ENCODE measurements at regions not wholly inside any gene's neighbourhood (a gene's known extent, or its start where the extent isn't known, plus 50 kb on each side); places are given as distances from the start of the nearest gene placed in this dataset.
A peak's percentile ranks its signal among the peaks of the same experiment; 100 is the strongest.
"Not testable (repeated sequence)": the region's sequence is repeated elsewhere in the genome, so short reads cannot be mapped to it uniquely, and the experiment has no call there.

DNA sequence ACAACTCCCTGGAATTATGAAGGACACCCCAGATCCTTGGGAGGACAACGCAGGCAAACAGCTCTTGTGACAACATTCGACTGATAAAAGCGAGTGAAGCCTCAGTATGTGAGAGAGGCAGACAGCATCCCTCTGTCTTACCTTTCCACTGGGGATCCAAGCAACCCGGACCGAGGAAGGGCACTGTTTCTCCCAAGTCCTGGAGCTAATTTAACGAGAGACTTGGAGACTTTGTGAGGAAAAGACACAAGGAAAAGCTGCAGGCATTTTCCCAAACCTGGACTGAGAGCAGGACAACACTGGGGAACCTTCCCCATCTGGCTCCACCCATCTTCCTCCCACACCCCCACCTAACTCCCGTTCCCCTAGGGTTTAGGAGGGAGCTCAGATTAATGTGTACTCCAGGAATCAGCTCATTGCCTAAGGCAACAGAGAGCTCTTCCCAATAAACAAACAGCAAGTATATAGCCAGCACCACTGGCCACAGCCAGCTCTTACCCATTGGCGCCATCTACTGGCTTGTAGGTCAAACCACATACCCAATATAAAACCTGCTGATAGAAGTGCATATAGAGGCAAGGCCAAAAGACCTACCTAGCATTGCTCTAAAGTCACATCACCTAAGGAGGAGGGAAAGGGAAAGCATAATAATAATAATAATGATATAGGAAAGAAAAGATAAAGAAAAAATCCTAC lies 76.7 kb upstream of the NEK3 start:
- H3K4me3 ChIP-seq (ENCODE audit: control insufficient read depth, low read depth, low read length); DNase-seq (ENCODE audit: low read depth): not testable (repeated sequence)
- peak; percentile 59 for TF ChIP-seq CTCF (IDR thresholded peaks at IDR 0.05; ENCODE audit: control insufficient read depth, insufficient read depth, low read depth, low read length, missing control alignments)

DNA sequence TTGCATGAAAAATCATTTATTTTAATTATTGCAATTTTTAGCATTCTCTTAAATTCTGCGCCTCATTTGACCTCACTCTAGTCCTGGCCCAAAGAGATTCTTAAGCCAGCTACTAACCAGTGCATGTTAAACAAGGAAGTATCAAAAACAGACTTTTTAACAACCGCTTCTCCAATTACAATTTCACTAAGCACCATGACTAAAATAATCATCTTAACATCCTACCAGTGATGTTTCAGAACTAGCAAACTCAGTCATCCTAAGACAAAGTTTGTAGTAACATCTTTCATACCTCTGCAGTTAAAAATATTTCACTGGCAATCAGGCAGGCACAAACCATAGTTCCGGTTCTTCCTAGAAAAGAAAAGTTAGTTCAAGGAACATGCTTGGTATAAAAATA lies 75.5 kb upstream of the NEK3 start:
- not testable (repeated sequence) for DNase-seq (ENCODE audit: low read depth); H3K4me3 ChIP-seq (ENCODE audit: control insufficient read depth, low read depth, low read length)

DNA sequence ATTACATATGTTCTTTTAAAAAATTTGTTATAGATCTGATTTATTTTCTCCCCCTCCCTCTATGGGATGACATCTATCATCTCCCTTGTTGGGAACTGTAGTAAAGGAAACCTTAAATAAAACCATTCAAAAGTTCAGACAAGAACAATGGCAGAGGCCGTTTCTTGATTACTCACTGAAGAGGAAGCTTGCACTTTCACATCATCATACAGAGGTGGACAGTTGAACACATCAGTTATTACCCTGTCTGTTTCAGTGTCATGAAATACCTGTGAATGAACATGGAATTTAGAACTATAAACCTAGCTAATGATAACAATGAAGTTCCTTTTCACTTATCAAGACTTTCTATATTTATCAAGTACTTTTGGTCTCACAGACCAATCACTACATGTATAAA lies 63.7 kb upstream of the NEK3 start:
- not testable (repeated sequence) for DNase-seq (ENCODE audit: low read depth); H3K4me3 ChIP-seq (ENCODE audit: control insufficient read depth, low read depth, low read length)

DNA sequence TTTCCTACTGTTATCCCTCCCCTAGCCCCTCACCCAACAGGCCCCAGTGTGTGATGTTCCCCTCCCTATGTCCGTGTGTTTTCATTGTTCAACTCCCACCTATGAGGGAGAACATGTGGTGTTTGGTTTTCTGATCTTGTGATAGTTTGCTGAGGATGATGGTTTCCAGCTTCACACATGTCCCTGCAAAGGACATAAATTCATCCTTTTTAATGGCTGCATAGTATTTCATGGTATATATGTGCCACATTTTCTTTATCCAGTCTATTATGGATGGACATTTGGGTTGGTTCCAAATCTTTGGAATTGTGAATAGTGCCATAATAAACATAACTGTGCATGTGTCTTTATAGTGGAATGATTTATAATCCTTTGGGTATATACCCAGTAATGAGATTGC lies 54.5 kb upstream of the NEK3 start:
- not testable (repeated sequence) for H3K4me3 ChIP-seq (ENCODE audit: control insufficient read depth, low read depth, low read length); DNase-seq (ENCODE audit: low read depth)

GRCh38 chr13:52212886-52213285 lies 53.5 kb upstream of the NEK3 start:
- not testable (repeated sequence) for H3K4me3 ChIP-seq (ENCODE audit: control insufficient read depth, low read depth, low read length); DNase-seq (ENCODE audit: low read depth)

- H3K4me3 ChIP-seq (ENCODE audit: control insufficient read depth, low read depth, low read length); DNase-seq (ENCODE audit: low read depth): not testable (repeated sequence)
Measured at GRCh38 chr13:52211416-52211776, 52.0 kb upstream of the NEK3 start.

DNA sequence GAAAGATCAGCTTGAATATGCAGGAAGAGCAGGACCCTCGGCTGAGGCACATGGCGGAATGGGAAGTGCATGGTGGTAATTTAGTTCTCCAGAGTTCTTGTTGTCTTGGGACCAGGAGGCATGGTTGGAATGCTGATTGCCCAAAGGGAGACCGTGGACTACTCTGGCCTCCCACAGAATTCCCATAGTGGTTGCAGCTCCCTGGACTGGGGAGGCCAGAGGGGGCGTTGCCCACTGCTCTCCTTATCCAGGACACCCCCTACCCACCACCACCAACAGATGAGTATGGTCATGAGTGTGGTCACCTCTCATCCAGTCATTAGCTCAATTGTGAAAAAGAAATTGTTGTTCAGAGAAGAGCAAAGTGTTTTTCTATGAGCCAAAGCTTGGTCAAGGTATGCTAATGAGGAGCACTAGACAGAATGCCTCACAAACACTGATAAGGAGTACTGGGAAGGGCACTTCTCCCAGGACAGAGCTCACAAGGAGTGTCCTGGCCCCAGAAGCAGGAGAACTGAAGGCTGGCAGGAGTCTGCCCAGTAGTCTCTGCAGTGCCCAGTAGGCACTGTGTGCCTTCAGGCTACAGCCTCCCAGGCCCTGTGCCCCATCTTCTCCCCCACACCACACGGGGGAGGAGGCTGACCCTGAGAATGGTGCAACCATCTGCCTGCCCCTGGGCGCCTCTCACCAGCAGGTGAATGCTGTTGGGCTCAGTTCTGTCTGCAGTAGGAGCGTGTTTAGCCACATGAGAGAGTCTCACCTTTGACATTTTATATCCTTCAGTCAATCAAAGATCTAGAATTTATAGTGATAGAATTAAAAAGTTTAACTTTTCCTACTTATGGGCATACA lies 51.4 kb upstream of the NEK3 start:
- not testable (repeated sequence) for H3K4me3 ChIP-seq (ENCODE audit: control insufficient read depth, low read depth, low read length); DNase-seq (ENCODE audit: low read depth)
